ENCODE measurements at regions not wholly inside any gene's neighbourhood (a gene's known extent, or its start where the extent isn't known, plus 50 kb on each side); places are given as distances from the start of the nearest gene placed in this dataset.
"Not testable (repeated sequence)": the region's sequence is repeated elsewhere in the genome, so short reads cannot be mapped to it uniquely, and the experiment has no call there.

DNA sequence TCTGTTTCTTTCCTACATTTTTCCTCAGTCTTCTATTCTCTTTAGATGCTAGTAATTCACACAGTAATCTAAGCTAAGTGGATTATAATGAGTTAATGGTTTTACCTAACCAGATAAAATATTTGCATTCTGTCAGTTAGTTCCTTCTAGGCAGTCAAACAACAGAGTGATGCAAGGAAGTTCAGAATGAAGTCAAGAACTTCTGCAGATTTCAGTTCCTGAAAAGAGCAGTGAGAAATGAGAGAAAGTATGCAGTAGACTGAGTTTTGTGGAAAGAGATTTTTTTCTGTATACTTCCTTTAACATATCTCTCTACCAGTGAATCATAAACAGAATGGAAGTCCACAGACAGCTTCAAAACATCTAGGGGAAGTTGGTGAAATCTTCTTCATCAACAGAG, 774.0 kb upstream of the POU3F4 start:
- DNase-seq: no peak

DNA sequence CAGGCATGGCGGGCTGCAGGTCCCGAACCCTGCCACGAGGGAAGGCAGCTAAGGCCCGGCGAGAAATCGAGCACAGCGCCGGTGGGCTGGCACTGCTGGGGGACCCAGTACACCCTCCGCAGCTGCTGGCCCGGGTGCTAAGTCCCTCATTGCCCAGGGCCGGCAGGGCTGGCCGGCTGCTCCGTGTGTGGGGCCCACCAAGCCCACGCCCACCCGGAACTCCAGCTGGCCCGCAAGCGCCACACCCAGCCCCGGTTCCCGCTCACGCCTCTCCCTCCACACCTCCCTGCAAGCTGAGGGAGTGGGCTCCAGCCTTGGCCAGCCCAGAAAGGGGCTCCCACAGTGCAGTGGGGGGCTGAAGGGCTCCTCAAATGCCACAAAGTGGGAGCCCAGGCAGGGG, 769.8 kb upstream of the POU3F4 start:
- peak; percentile 6 for DNase-seq

DNA sequence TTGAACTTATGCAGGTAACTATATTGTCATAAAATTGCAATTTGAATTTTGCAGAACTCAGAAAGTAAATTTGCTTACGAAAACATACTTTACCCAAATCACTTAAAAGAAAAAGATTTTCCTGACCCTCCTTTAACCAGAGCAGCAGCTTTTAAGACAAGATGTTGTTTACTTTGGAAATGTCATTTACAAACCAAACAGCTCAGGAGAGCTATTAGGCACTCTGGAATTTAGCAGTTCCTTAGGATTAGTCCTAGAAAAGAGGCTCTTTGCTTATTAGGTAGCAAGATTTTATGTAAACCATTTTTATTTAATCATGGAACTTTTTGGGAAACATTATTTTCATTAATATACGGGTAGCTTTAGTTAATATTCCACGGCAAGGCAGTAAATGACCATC, 765.7 kb upstream of the POU3F4 start:
- DNase-seq: no peak

DNA sequence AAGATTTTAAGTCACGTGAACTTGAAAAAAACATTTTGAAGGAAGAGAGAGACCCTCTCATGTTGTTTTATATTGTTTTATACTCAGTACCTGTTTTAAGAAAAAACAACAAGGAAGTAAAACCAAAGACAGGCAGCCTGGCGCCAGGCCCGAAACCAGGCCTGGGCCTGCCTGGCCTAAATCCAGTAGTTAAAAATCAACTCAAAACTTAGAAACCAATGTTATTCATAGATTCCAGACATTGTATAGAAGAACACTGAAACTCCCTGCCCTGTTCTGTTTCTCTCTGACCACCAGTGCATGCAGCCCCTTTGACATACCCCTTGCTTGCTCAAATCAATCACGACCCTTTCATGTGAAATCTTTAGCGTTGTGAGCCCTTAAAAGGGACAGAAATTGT, 762.4 kb upstream of the POU3F4 start:
- DNase-seq: not testable (repeated sequence)

DNA sequence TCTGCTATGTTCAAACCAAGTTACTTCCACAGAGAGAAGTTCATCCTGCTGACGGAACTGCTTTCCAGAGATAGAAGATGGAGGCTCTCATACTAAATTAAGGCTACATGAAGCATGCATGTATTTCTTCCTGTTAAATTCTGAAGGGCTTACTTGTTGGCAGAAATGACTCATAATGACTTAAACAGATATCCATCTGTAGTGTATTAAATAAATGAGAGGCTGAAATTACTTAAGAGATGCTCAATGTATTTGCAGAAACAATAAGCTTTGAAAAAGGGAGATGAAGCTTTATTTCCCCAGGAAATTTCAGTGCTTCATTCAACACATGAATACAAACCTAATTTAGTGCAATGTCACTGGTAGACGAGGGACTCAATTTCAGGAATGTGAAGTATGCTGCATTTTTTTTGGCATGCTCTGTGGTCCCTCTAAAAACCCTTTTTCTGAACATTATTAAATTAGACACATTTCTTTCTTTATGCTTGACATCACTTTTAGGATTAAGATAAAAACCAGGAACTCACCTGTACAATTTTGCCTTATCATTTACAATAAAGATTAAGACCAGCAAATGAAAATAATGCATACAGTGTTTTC, 759.1 kb upstream of the POU3F4 start:
- DNase-seq: no peak

DNA sequence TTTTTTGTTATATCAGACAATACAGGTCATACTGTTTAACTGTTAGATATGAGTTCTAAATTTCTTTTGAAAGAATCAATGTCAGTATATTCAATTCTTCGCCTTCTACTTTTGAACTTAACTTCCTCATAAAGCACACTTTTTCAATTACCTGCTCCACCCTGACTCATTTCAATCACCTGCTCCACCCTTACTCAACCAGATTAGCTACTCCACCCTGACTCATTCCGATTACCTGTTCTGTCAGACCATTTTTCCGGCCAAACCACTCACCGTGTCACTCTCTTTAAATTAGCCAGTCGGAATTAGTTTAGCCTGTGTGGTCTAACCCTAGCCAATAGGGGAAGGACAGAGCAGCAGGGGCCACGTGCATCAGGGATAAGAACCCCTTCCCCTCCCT, 751.8 kb upstream of the POU3F4 start:
- DNase-seq: no peak

GRCh38 chrX:82757614-82758013, 750.5 kb upstream of the POU3F4 start:
- no peak for DNase-seq

DNA sequence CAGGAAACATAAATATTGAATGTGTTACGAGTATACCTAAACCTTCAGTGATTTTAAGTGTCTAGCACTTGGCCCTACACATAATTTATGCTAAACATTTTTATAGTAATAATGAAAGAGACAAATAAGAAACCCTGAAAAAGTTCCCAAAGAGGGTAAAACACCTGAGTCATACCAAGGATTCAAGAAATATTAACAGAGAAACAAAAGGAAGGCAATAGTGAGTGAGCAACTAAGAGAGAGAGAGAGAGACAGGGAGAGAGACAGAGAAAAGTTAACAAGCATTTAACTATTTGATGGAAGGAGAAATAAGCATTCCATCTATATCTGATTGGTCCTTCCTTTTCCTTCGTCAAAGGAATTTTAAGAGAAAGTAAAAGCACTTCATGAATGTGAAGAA, 743.6 kb upstream of the POU3F4 start:
- DNase-seq: no peak

GRCh38 chrX:82765811-82766210, 742.3 kb upstream of the POU3F4 start:
- no peak for DNase-seq

- DNase-seq: no peak
These were observed 732.7 kb upstream of the POU3F4 start for GRCh38 chrX:82775426-82775825.

DNA sequence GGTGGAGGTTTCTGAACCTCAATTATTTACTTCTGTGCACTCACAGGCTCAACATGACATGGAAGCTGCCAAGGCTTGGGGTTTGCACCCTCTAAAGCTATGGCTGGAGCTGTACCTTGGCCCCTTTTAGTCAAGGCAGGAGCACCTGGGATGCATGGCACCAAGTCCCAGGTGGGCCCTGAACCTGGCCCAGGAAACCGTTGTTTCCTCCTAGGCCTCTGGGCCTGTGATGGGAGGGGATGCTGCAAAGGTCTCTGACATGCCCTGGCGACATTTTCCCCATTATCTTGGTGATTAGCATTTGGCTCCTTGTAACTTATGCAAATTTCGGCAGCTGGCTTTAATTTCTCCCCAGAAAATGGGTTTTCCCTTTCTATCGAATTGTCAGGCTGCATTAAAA, 726.1 kb upstream of the POU3F4 start:
- DNase-seq: no peak

- DNase-seq: not testable (repeated sequence)
These were observed 695.2 kb upstream of the POU3F4 start for GRCh38 chrX:82812902-82813301.

DNA sequence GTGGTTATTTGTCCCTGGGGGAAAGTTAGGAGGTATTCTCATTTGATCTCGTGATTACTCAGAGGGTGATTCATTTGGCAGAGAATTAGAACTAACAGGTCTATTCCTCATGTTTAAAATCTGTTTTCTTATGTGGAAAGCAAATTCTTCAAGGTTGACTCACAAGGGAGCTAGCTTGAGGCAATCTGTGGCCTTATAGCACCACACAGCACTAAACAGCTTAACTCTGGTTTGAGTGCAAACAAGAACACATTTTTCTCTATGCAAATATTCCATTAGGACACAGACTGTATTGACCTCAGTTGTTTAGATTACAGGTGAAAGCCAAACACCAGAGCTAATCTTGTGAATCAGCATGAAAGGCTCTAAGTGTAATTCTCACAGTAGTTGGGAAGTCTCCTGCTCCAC, 694.4 kb upstream of the POU3F4 start:
- no peak for DNase-seq

- no peak for DNase-seq
These were observed 692.1 kb upstream of the POU3F4 start for GRCh38 chrX:82816001-82816400.

- no peak for DNase-seq
These were observed 691.5 kb upstream of the POU3F4 start for GRCh38 chrX:82816562-82816961.

DNA sequence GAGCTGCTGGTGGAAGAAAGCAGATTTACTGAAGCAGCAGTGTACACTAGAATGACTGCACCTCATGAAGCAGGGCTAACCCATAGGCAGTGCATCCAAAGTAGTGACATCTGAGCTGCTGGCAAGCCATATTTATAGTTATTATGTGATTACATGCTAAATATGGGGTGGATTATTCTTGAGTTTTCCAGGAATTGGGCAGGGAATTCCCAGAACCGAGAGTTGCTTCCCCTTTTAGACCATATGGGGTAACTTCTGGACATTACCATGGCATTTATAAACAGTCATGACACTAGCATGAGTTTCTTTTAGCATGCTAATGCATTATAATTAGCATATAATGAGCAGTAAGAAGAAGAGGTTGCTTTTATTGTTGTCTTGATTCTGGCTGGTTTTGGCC, 665.8 kb upstream of the POU3F4 start:
- no peak for DNase-seq

DNA sequence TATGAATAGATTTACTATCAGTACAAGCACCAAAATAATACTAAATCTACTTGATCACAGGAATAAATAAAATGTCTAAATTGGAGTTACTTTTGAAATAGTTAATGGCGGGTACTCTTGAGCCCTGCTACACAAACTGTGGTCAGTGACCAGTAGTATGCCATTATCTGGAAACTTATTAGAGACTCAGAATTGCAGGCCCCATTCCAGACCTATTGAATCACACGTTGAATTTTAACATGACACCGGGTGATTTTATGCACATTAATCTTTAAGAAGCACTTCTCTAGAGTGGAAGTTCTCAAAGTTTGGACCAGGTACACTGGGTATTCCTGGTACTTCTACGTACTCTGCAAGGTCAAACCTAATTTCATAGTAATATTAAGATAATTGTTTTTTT, 660.0 kb upstream of the POU3F4 start:
- no peak for DNase-seq
